GM12878 (cell line): ENCODE measurements at regions not wholly inside any gene's neighbourhood (a gene's known extent, or its start where the extent isn't known, plus 50 kb on each side); places are given as distances from the start of the nearest gene placed in this dataset.
"Not testable (repeated sequence)": the region's sequence is repeated elsewhere in the genome, so short reads cannot be mapped to it uniquely, and the experiment has no call there.

Experiments used
- ATAC-seq: fragments of 200-7000 bp; cut with Tn5 transposase; 3 replicates; pipeline ENCODE4 v1.9.1; 2020; ENCODE audit warnings: mild to moderate bottlenecking, moderate library complexity
- BruUV-seq: library from RNA; stranded (reverse); fragments of 400-500 nt; replicated peaks from 2 replicates; lab custom pipeline; 2021; lab: Mats Ljungman, UMichigan
- CTCF ChIA-PET: fragments of 300-600 bp; sonication (Branson Sonifier 250); formaldehyde crosslinking; extraction: SDS; loops from one replicate; lab custom pipeline; 2021; ENCODE audit warnings: inconsistent platforms; lab: Yijun Ruan, JAX
- POLR2A ChIA-PET: fragments of 350-600 bp; formaldehyde crosslinking; extraction: SDS; loops from one replicate; lab custom pipeline; 2021; ENCODE audit warnings: inconsistent platforms; lab: Charles Lee
- RAD21 ChIA-PET: fragments of 300-600 bp; sonication (Branson Sonifier 250); formaldehyde crosslinking; loops from one replicate; lab custom pipeline; 2023; ENCODE audit warnings: antibody characterized with exemption; ENCODE audit not compliant: unreplicated experiment; lab: Charles Lee
- SMC1A ChIA-PET: fragments of 300-600 bp; sonication (Branson Sonifier 250); formaldehyde crosslinking; loops from one replicate; lab custom pipeline; 2023; ENCODE audit not compliant: unreplicated experiment, uncharacterized antibody; lab: Charles Lee
- DNase-seq: peaks from one replicate; pipeline ENCODE4 v3.0.0-alpha.2; 2011; ENCODE audit warnings: low read depth, low spot score
- FAIRE-seq: peaks from 3 replicates; lab custom pipeline; 2011; peaks lifted over from hg19 to GRCh38; lab: Jason Lieb, UNC
- H2AFZ ChIP-seq: 2 replicates; pipeline ENCODE4 v1.6.0; 2011; ENCODE audit warnings: low read depth, low read length, control low read depth; ENCODE audit not compliant: control insufficient read depth
- H3K27ac ChIP-seq: 2 replicates; pipeline ENCODE4 v1.5.1; 2011; ENCODE audit warnings: control low read depth; ENCODE audit not compliant: control insufficient read depth, insufficient read depth
- H3K27me3 ChIP-seq, 2 experiments: replicated peaks in 1 of 2; 2 replicates each; pipeline versions ENCODE4 v1.6.0 to v1.6.1; 2011; ENCODE audit warnings: low read length in 1 of 2; ENCODE audit not compliant: control insufficient read depth in 2 of 2, insufficient read depth in 2 of 2
- H3K36me3 ChIP-seq, 2 experiments: 2 replicates each; pipeline ENCODE4 v1.5.1; 2011; ENCODE audit warnings: low read length in 1 of 2; ENCODE audit not compliant: control insufficient read depth in 2 of 2, insufficient read depth in 2 of 2
- H3K4me1 ChIP-seq: 2 replicates; pipeline ENCODE4 v1.6.1; 2011; ENCODE audit warnings: mild to moderate bottlenecking, low read length, moderate library complexity, mixed read lengths; ENCODE audit not compliant: control insufficient read depth, insufficient read depth
- H3K4me2 ChIP-seq: 2 replicates; pipeline ENCODE4 v1.6.0; 2011; ENCODE audit warnings: control low read depth; ENCODE audit not compliant: control insufficient read depth, insufficient read depth
- H3K4me3 ChIP-seq: fragments of 200-600 bp; sonication (generic); 2 replicates; pipeline ENCODE4 v1.5.1; 2016
- H3K79me2 ChIP-seq: 2 replicates; pipeline ENCODE4 v1.6.0; 2011; ENCODE audit warnings: low read length; ENCODE audit not compliant: control insufficient read depth, insufficient read depth
- H3K9ac ChIP-seq: 2 replicates; pipeline ENCODE4 v1.8.0; 2011; ENCODE audit warnings: low read length, control low read depth, mixed read lengths; ENCODE audit not compliant: control insufficient read depth, insufficient read depth
- H3K9me3 ChIP-seq: replicated peaks from 3 replicates; pipeline ENCODE4 v1.5.1; 2011; ENCODE audit warnings: mild to moderate bottlenecking, low read length; ENCODE audit not compliant: control insufficient read depth, insufficient read depth
- H4K20me1 ChIP-seq: 2 replicates; pipeline ENCODE4 v1.6.0; 2011; ENCODE audit not compliant: control insufficient read depth, insufficient read depth
- BACH1 ChIP-seq: fragments of 450-650 bp; IDR thresholded peaks from 2 replicates; pipeline ENCODE4 v1.6.1; 2017; ENCODE audit warnings: mild to moderate bottlenecking, borderline replicate concordance
- HDAC6 ChIP-seq: fragments of 200-600 bp; sonication (generic); IDR thresholded peaks from one replicate; pipeline ENCODE4 v1.8.0; 2017; ENCODE audit warnings: antibody characterized with exemption; ENCODE audit not compliant: unreplicated experiment
- KAT2A ChIP-seq: conservative IDR thresholded peaks from 2 replicates; pipeline ENCODE4 v1.6.1; 2011; ENCODE audit warnings: low read depth, low read length; ENCODE audit not compliant: control insufficient read depth
- NFXL1 ChIP-seq: fragments of 450-650 bp; IDR thresholded peaks from 2 replicates; pipeline ENCODE4 v1.6.1; 2017; ENCODE audit warnings: antibody characterized with exemption, mild to moderate bottlenecking, borderline replicate concordance
- NFYA ChIP-seq: IDR thresholded peaks from 2 replicates; pipeline ENCODE4 v1.6.1; 2011; ENCODE audit warnings: low read depth, mild to moderate bottlenecking, low read length, improper control_type of control experiment, borderline replicate concordance
- NFYB ChIP-seq: IDR thresholded peaks from 2 replicates; pipeline ENCODE4 v1.6.1; 2011; ENCODE audit warnings: low read depth, mild to moderate bottlenecking, low read length, improper control_type of control experiment, moderate library complexity; ENCODE audit not compliant: insufficient read depth
- PRDM15 ChIP-seq: fragments of 450-650 bp; formaldehyde crosslinking; IDR thresholded peaks from 2 replicates; pipeline ENCODE4 v1.4.0; 2020; ENCODE audit warnings: mild to moderate bottlenecking, moderate library complexity
- RFX5 ChIP-seq: IDR thresholded peaks from 2 replicates; pipeline ENCODE4 v1.6.1; 2011; ENCODE audit warnings: low read depth, low read length, improper control_type of control experiment
- SREBF2 ChIP-seq: IDR thresholded peaks from 2 replicates; pipeline ENCODE4 v1.6.1; 2012; ENCODE audit warnings: mild to moderate bottlenecking, low read length
- TCF12 ChIP-seq: IDR thresholded peaks from 2 replicates; pipeline ENCODE4 v1.6.1; 2011; ENCODE audit warnings: low read depth, mild to moderate bottlenecking, low read length
- TCF7 ChIP-seq: IDR thresholded peaks from 2 replicates; pipeline ENCODE4 v1.6.1; 2014; ENCODE audit warnings: antibody characterized with exemption, borderline replicate concordance
- ZNF384 ChIP-seq: IDR thresholded peaks from 2 replicates; pipeline ENCODE4 v1.6.1; 2012; ENCODE audit warnings: low read depth, mild to moderate bottlenecking, low read length, improper control_type of control experiment, borderline replicate concordance
- WGBS: methylation state at CpG from one replicate; pipeline ENCODE4 v1.1.6; 2016; ENCODE audit warnings: low lambda C conversion rate; ENCODE audit not compliant: insufficient replicate concordance, insufficient coverage; ENCODE audit errors: missing lambda C conversion rate; 5-methylcytosine and 5-hydroxymethylcytosine counted together
- in situ Hi-C: fragments of 300-500 bp; cut with MboI; formaldehyde crosslinking; loops from 9 replicates; pipeline ENCODE4 v1.14.3; 2018; ENCODE audit warnings: mixed read lengths
- intact Hi-C: fragments of 100-400 bp; cut with micrococcal nuclease; formaldehyde crosslinking; loops from one replicate; pipeline ENCODE4 v1.14.2; 2022; ENCODE audit not compliant: unreplicated experiment

GRCh38 chr6:28638787-28639430 is 113.2 kb downstream of the GPX5 start:
- ChIA-PET RAD21 (no interaction called here), CTCF (interaction anchor here (0.6 kb wide), 1 partner anchor 926 kb away, joined by 3 read pairs; no protein-coding TSS in a partner anchor), POLR2A (no interaction called here), SMC1A (no interaction called here)
- no TSS peak for BruUV-seq
- TF ChIP-seq TCF12 = no peak
- no peak for TF ChIP-seq PRDM15
- TF ChIP-seq KAT2A = no peak
- TF ChIP-seq NFYA = no peak
- no peak for TF ChIP-seq TCF7
- no peak for TF ChIP-seq SREBF2
- TF ChIP-seq HDAC6 = no peak
- no peak for TF ChIP-seq BACH1
- no peak for TF ChIP-seq ZNF384
- no peak for TF ChIP-seq NFYB
- no peak for TF ChIP-seq RFX5
- TF ChIP-seq NFXL1 = no peak
- no peak overlapping the region for H3K27ac ChIP-seq
- H3K79me2 ChIP-seq = no peaks in the 10 kb centered on the region
- FAIRE-seq (no peak), ATAC-seq (no peak), DNase-seq (no peak)
- no peaks in the 10 kb centered on the region for H4K20me1 ChIP-seq
- H3K27me3 ChIP-seq = peaks cover 0 to 21% of the 10 kb centered on the region in 2 experiments
- H3K4me3 ChIP-seq = no peak overlapping the region
- no peaks in the 10 kb centered on the region for H3K36me3 ChIP-seq
- no peak overlapping the region for H2AFZ ChIP-seq
- WGBS = 75% methylated on average over 21 of the region's 21 CpGs
- H3K4me1 ChIP-seq = no peaks in the 10 kb centered on the region
- no peaks in the 10 kb centered on the region; the same call in 1 of the 3 replicates for H3K9me3 ChIP-seq
- in situ Hi-C loops = no loop called here
- H3K4me2 ChIP-seq = no peak overlapping the region
- intact Hi-C loops = no loop called here
- no peak overlapping the region for H3K9ac ChIP-seq

GRCh38 chr6:28639445-28640290 is 114.0 kb downstream of the GPX5 start:
- H3K4me2 ChIP-seq, POLR2A ChIA-PET, SMC1A ChIA-PET, FAIRE-seq, ATAC-seq, H3K4me3 ChIP-seq, in situ Hi-C loops, H4K20me1 ChIP-seq, H3K79me2 ChIP-seq, H3K27ac ChIP-seq, RAD21 ChIA-PET, intact Hi-C loops, H2AFZ ChIP-seq, DNase-seq, H3K9ac ChIP-seq, H3K9me3 ChIP-seq, H3K4me1 ChIP-seq, BruUV-seq, H3K36me3 ChIP-seq: not testable (repeated sequence)
- 74% methylated on average over 40 of the region's 47 CpGs for WGBS
- H3K27me3 ChIP-seq = peaks cover 0 to 20% of the 10 kb centered on the region in 2 experiments
- CTCF ChIA-PET = interaction anchor here (0.6 kb wide), 1 partner anchor 925 kb away, joined by 3 read pairs; no protein-coding TSS in a partner anchor
